ENCODE measurements at regions not wholly inside any gene's neighbourhood (a gene's known extent, or its start where the extent isn't known, plus 50 kb on each side); places are given as distances from the start of the nearest gene placed in this dataset.

GRCh38 chr13:106156468-106156867 is 379.0 kb downstream of the EFNB2 start:
- H3K4me3 ChIP-seq (ENCODE audit: low read length): no peak overlapping the region
- TF ChIP-seq ZNF274 (IDR thresholded peaks at IDR 0.05; ENCODE audit: low read depth, low read length): no peak

- H3K4me3 ChIP-seq (ENCODE audit: low read length): no peak overlapping the region
- TF ChIP-seq ZNF274 (IDR thresholded peaks at IDR 0.05; ENCODE audit: low read depth, low read length): no peak
Measured at GRCh38 chr13:106155411-106155810, 380.1 kb downstream of the EFNB2 start.

GRCh38 chr13:106153876-106154275 is 381.6 kb downstream of the EFNB2 start:
- TF ChIP-seq ZNF274 (IDR thresholded peaks at IDR 0.05; ENCODE audit: low read depth, low read length): no peak
- no peak overlapping the region for H3K4me3 ChIP-seq (ENCODE audit: low read length)

- TF ChIP-seq ZNF274 (IDR thresholded peaks at IDR 0.05; ENCODE audit: low read depth, low read length): no peak
- H3K4me3 ChIP-seq (ENCODE audit: low read length): no peak overlapping the region
Measured at GRCh38 chr13:106153041-106153440, 382.4 kb downstream of the EFNB2 start.

GRCh38 chr13:106152047-106152446 is 383.4 kb downstream of the EFNB2 start:
- TF ChIP-seq ZNF274 (IDR thresholded peaks at IDR 0.05; ENCODE audit: low read depth, low read length): no peak
- H3K4me3 ChIP-seq (ENCODE audit: low read length): no peak overlapping the region

GRCh38 chr13:106151056-106151699 is 384.3 kb downstream of the EFNB2 start:
- H3K4me3 ChIP-seq (ENCODE audit: low read length): no peak overlapping the region
- no peak for TF ChIP-seq ZNF274 (IDR thresholded peaks at IDR 0.05; ENCODE audit: low read depth, low read length)

GRCh38 chr13:106145997-106146864 is 389.2 kb downstream of the EFNB2 start:
- H3K4me3 ChIP-seq (ENCODE audit: low read length): no peak overlapping the region
- no peak for TF ChIP-seq ZNF274 (IDR thresholded peaks at IDR 0.05; ENCODE audit: low read depth, low read length)

GRCh38 chr13:106145070-106145469 is 390.4 kb downstream of the EFNB2 start:
- no peak for TF ChIP-seq ZNF274 (IDR thresholded peaks at IDR 0.05; ENCODE audit: low read depth, low read length)
- no peak overlapping the region for H3K4me3 ChIP-seq (ENCODE audit: low read length)

- no peak overlapping the region for H3K4me3 ChIP-seq (ENCODE audit: low read length)
- TF ChIP-seq ZNF274 (IDR thresholded peaks at IDR 0.05; ENCODE audit: low read depth, low read length): no peak
Measured at GRCh38 chr13:106143930-106144709, 391.3 kb downstream of the EFNB2 start.

GRCh38 chr13:106143392-106143791 is 392.1 kb downstream of the EFNB2 start:
- no peak for TF ChIP-seq ZNF274 (IDR thresholded peaks at IDR 0.05; ENCODE audit: low read depth, low read length)
- no peak overlapping the region for H3K4me3 ChIP-seq (ENCODE audit: low read length)

GRCh38 chr13:106140476-106140875 is 395.0 kb downstream of the EFNB2 start:
- no peak for TF ChIP-seq ZNF274 (IDR thresholded peaks at IDR 0.05; ENCODE audit: low read depth, low read length)
- no peak overlapping the region for H3K4me3 ChIP-seq (ENCODE audit: low read length)

- H3K4me3 ChIP-seq (ENCODE audit: low read length): no peak overlapping the region
- TF ChIP-seq ZNF274 (IDR thresholded peaks at IDR 0.05; ENCODE audit: low read depth, low read length): no peak
Measured at GRCh38 chr13:106139942-106140341, 395.5 kb downstream of the EFNB2 start.

GRCh38 chr13:106139377-106139776 is 396.1 kb downstream of the EFNB2 start:
- no peak overlapping the region for H3K4me3 ChIP-seq (ENCODE audit: low read length)
- TF ChIP-seq ZNF274 (IDR thresholded peaks at IDR 0.05; ENCODE audit: low read depth, low read length): no peak

- no peak for TF ChIP-seq ZNF274 (IDR thresholded peaks at IDR 0.05; ENCODE audit: low read depth, low read length)
- no peak overlapping the region for H3K4me3 ChIP-seq (ENCODE audit: low read length)
Measured at GRCh38 chr13:106138620-106139019, 396.8 kb downstream of the EFNB2 start.

Data from GM08714 (cell line).